Transverse colon (tissue), 4 donors: ENCODE measurements at regions not wholly inside any gene's neighbourhood (a gene's known extent, or its start where the extent isn't known, plus 50 kb on each side); places are given as distances from the start of the nearest gene placed in this dataset.

ENCODE experiments used
- DNase-seq: peaks from one replicate; pipeline ENCODE4 v3.0.0-alpha.2; 2019
- H3K27ac ChIP-seq, 4 donors: fragments of 200-600 bp; sonication (generic); 2 replicates each; pipeline ENCODE4 v1.5.1; 2016 to 2018; ENCODE audit warnings: inconsistent platforms in 4 of 4
- H3K27me3 ChIP-seq: fragments of 200-600 bp; sonication (generic); 2 replicates; pipeline ENCODE4 v1.5.1; 2017; ENCODE audit warnings: inconsistent platforms
- H3K36me3 ChIP-seq, 4 donors: fragments of 200-600 bp; sonication (generic); 2 replicates each; pipeline ENCODE4 v1.5.1; 2017 to 2019; ENCODE audit warnings: inconsistent platforms in 4 of 4
- H3K4me1 ChIP-seq, 4 donors: fragments of 200-600 bp; sonication (generic); 2 replicates each; pipeline ENCODE4 v1.5.1; 2017 to 2020; ENCODE audit warnings: inconsistent platforms in 4 of 4
- H3K4me3 ChIP-seq, 4 donors: fragments of 200-600 bp; sonication (generic); 1 replicate in 1 of 4; 2 replicates in 3 of 4; pipeline versions ENCODE4 v1.5.1 to v1.6.1; 2017 to 2019; ENCODE audit warnings: inconsistent platforms in 4 of 4
- H3K9me3 ChIP-seq, 2 donors: fragments of 200-600 bp; sonication (generic); 2 replicates each; pipeline ENCODE4 v1.5.1; 2017 to 2019; ENCODE audit warnings: inconsistent platforms in 2 of 2
- CTCF ChIP-seq, 5 experiments: fragments of 200-600 bp in 3 of 5; fragments of 450-650 bp in 2 of 5; sonication (generic) in 3 of 5; IDR thresholded peaks; 1 replicate in 2 of 5; 2 replicates in 3 of 5; pipeline ENCODE4 v1.5.1; 2016 to 2017; ENCODE audit warnings: antibody characterized with exemption in 5 of 5, inconsistent platforms in 3 of 5, mild to moderate bottlenecking in 2 of 5, moderate library complexity in 1 of 5
- EP300 ChIP-seq: sonication (generic); formaldehyde crosslinking; IDR thresholded peaks from one replicate; pipeline ENCODE4 v1.6.1; 2017; ENCODE audit warnings: antibody characterized with exemption, low read depth
- POLR2A ChIP-seq: fragments of 450-650 bp; IDR thresholded peaks from one replicate; pipeline ENCODE4 v1.6.1; 2016; ENCODE audit warnings: antibody characterized with exemption, mild to moderate bottlenecking, moderate library complexity
- POLR2AphosphoS5 ChIP-seq, 3 donors: sonication (generic); formaldehyde crosslinking; IDR thresholded peaks; one replicate each; pipeline ENCODE4 v1.6.1; 2016; ENCODE audit warnings: antibody characterized with exemption in 3 of 3
- WGBS, 2 donors: methylation state at CpG; one replicate each; pipeline ENCODE4 v1.1.5; 2018; ENCODE audit warnings: low coverage in 1 of 2; 5-methylcytosine and 5-hydroxymethylcytosine counted together
- in situ Hi-C, 4 donors: fragments of 200-750 bp; cut with MboI; loops; one replicate each; pipeline versions ENCODE4 v1.15.0 to v1.15.1; 2017; ENCODE audit warnings: low sequenced_read_pairs in 3 of 4, low pct_ligation_motif_present in 1 of 4, low pct_unique_long_range_greater_than_20kb in 1 of 4
- intact Hi-C: fragments of 100-400 bp; cut with DNase I; formaldehyde crosslinking; loops from one replicate; pipeline ENCODE4 v1.15.1; 2023; ENCODE audit warnings: low total_unique reads

GRCh38 chrX:20409991-20410390 is 143.3 kb upstream of the RPS6KA3 start:
- WGBS, 2 donors: 77% methylated on average over 3 to 6 of the region's 6 CpGs
- Histone ChIP-seq H3K27me3 (no peaks in the 10 kb centered on the region), H3K9me3 (no peaks in the 10 kb centered on the region), H3K36me3 (no peaks in the 10 kb centered on the region), H3K4me1 (no peaks in the 10 kb centered on the region), H3K4me3 (no peak overlapping the region), H3K27ac (no peak overlapping the region)
- no peak for TF ChIP-seq CTCF (IDR thresholded peaks at IDR 0.05)
- TF ChIP-seq POLR2AphosphoS5 (IDR thresholded peaks at IDR 0.05): no peak
- TF ChIP-seq POLR2A: no peak
- no peak for TF ChIP-seq EP300
- no peak for DNase-seq
- intact Hi-C loops: no loop called here
- in situ Hi-C loops: no loop called here

GRCh38 chrX:20402956-20403355 is 136.2 kb upstream of the RPS6KA3 start:
- no peak for DNase-seq

GRCh38 chrX:20399728-20400414 is 133.2 kb upstream of the RPS6KA3 start:
- no peak overlapping the region for H3K27ac ChIP-seq
- in situ Hi-C loops: no loop called here
- no peaks in the 10 kb centered on the region for H3K27me3 ChIP-seq
- no peak for DNase-seq
- H3K4me3 ChIP-seq: no peak overlapping the region
- intact Hi-C loops: no loop called here
- H3K4me1 ChIP-seq: peaks cover 0 to 4% (median 0%) of the 10 kb centered on the region in 4 donors
- TF ChIP-seq POLR2A (no peak), CTCF (IDR thresholded peaks at IDR 0.05) (no peak), EP300 (no peak), POLR2AphosphoS5 (IDR thresholded peaks at IDR 0.05) (no peak)
- no peaks in the 10 kb centered on the region for H3K36me3 ChIP-seq
- 79 to 88% methylated on average over 2 of the region's 2 CpGs for WGBS, 2 donors
- H3K9me3 ChIP-seq: no peaks in the 10 kb centered on the region

More at GRCh38 chrX:20402956-20403355, 136.2 kb upstream of the RPS6KA3 start:
- H3K4me3 ChIP-seq: no peak overlapping the region
- H3K27ac ChIP-seq: no peak overlapping the region
- TF ChIP-seq EP300 (no peak), POLR2AphosphoS5 (IDR thresholded peaks at IDR 0.05) (no peak), CTCF (IDR thresholded peaks at IDR 0.05) (no peak), POLR2A (no peak)
- intact Hi-C loops: no loop called here
- no peaks in the 10 kb centered on the region for H3K27me3 ChIP-seq
- in situ Hi-C loops: no loop called here
- WGBS, 2 donors: 54 to 100% methylated on average over 1 to 3 of the region's 3 CpGs
- no peaks in the 10 kb centered on the region for H3K9me3 ChIP-seq
- H3K4me1 ChIP-seq: no peaks in the 10 kb centered on the region
- no peaks in the 10 kb centered on the region for H3K36me3 ChIP-seq

GRCh38 chrX:20397587-20397986 is 130.9 kb upstream of the RPS6KA3 start:
- peaks cover 0 to 4% (median 0%) of the 10 kb centered on the region in 4 donors for H3K4me1 ChIP-seq
- no peaks in the 10 kb centered on the region for H3K36me3 ChIP-seq
- H3K27ac ChIP-seq: no peak overlapping the region
- H3K9me3 ChIP-seq: no peaks in the 10 kb centered on the region
- in situ Hi-C loops: no loop called here
- H3K4me3 ChIP-seq: no peak overlapping the region
- WGBS, 2 donors: 40 to 48% methylated on average over 1 to 2 of the region's 2 CpGs
- no peak for TF ChIP-seq POLR2AphosphoS5 (IDR thresholded peaks at IDR 0.05)
- no peak for TF ChIP-seq EP300
- TF ChIP-seq CTCF (IDR thresholded peaks at IDR 0.05): no peak
- TF ChIP-seq POLR2A: no peak
- DNase-seq: no peak
- no peaks in the 10 kb centered on the region for H3K27me3 ChIP-seq
- intact Hi-C loops: no loop called here
